ENCODE measurements at regions not wholly inside any gene's neighbourhood (a gene's known extent, or its start where the extent isn't known, plus 50 kb on each side); places are given as distances from the start of the nearest gene placed in this dataset.

GRCh38 chr3:106058475-106058874 lies 189.7 kb upstream of the CBLB start:
- no peak for TF ChIP-seq RAD21 (IDR thresholded peaks at IDR 0.05)
- TF ChIP-seq, protein P1, sequence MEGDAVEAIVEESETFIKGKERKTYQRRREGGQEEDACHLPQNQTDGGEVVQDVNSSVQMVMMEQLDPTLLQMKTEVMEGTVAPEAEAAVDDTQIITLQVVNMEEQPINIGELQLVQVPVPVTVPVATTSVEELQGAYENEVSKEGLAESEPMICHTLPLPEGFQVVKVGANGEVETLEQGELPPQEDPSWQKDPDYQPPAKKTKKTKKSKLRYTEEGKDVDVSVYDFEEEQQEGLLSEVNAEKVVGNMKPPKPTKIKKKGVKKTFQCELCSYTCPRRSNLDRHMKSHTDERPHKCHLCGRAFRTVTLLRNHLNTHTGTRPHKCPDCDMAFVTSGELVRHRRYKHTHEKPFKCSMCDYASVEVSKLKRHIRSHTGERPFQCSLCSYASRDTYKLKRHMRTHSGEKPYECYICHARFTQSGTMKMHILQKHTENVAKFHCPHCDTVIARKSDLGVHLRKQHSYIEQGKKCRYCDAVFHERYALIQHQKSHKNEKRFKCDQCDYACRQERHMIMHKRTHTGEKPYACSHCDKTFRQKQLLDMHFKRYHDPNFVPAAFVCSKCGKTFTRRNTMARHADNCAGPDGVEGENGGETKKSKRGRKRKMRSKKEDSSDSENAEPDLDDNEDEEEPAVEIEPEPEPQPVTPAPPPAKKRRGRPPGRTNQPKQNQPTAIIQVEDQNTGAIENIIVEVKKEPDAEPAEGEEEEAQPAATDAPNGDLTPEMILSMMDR (IDR thresholded peaks at IDR 0.05; ENCODE audit: low read depth, low read length, missing input control): no peak
- TF ChIP-seq HNF4G (IDR thresholded peaks at IDR 0.05): no peak
- no peak for TF ChIP-seq FOXA1 (IDR thresholded peaks at IDR 0.05)
- TF ChIP-seq, protein P2, sequence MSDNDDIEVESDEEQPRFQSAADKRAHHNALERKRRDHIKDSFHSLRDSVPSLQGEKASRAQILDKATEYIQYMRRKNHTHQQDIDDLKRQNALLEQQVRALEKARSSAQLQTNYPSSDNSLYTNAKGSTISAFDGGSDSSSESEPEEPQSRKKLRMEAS (IDR thresholded peaks at IDR 0.05): no peak
- TF ChIP-seq TAF1 (conservative IDR thresholded peaks at IDR 0.05): no peak
- no peak for TF ChIP-seq FOXA2 (IDR thresholded peaks at IDR 0.05)
- no peak for TF ChIP-seq YY1 (IDR thresholded peaks at IDR 0.05)
- no peak for TF ChIP-seq SP1 (IDR thresholded peaks at IDR 0.05)
- no peak for TF ChIP-seq ATF3 (IDR thresholded peaks at IDR 0.05)

All from liver (tissue), 3 donors.